ENCODE measurements at regions not wholly inside any gene's neighbourhood (a gene's known extent, or its start where the extent isn't known, plus 50 kb on each side); places are given as distances from the start of the nearest gene placed in this dataset.

DNA sequence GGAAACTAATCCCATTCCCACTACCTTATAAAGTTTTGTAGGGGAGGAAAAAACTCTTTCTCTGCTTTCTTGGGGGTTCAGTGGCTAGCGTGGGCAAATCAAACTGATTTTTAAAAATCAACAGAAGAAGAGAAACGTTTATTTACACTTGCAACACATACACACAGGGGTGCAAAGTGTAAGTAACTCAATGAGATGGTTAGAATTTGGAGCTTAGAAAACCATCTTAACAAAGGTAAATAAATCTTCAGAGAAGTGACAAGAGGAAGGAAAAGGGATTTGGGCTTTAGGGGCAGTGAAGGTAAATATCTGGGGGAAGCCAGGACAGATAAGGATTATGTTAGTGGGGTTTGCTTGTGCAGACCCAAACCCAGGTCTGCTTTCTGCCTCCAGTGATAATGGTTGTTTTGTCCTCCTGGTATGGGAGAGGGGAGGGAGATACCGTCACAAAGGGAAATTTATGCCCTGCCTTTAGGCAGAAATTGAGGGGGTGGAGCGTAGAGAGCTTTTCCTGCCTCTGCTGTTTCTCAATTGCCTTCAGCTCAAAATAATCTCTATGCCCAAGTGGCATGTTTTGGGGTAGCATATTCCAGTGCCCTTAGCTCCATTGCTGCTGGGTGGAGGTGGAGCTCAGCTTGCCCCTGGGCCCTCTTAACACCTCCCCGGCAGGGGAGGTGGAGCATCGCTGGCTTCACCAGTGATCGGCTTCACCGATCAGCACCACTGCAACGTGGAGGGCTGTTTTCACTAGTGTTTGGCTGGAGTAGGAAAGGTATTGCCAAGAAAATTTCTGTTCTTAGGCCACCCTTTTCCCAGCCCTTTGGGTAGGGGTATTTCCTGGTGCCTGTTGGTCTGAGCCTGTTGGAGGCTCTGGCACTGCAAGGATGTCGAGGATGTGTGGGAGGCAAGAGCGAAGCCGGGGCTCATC is 92.2 kb downstream of the TEX51 start:
- DNase-seq (ENCODE audit: low read depth in 2 of 2, low spot score in 1 of 2) = no peak

DNA sequence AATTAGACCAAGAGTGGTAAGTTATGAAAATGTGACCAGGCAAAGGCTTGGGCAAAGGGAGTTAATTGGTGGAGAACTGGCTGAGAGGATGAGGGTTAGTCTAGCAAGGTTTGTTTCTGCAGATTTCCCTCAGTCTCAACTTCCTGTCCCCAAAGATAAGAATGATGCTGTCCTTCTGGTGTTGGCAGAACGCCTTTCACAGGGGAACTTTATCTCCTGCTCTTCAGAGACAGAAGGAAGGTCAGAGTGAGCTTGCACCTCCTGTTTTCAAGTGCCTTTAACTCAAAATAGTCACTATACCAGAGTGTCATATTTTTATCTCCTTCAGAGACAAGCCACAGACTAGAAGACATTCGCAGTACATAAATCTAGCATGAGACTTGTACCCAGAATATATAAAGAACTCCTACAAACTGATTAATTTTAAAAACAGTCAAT is 95.7 kb downstream of the TEX51 start:
- DNase-seq (ENCODE audit: low read depth in 2 of 2, low spot score in 1 of 2) = no peak

DNA sequence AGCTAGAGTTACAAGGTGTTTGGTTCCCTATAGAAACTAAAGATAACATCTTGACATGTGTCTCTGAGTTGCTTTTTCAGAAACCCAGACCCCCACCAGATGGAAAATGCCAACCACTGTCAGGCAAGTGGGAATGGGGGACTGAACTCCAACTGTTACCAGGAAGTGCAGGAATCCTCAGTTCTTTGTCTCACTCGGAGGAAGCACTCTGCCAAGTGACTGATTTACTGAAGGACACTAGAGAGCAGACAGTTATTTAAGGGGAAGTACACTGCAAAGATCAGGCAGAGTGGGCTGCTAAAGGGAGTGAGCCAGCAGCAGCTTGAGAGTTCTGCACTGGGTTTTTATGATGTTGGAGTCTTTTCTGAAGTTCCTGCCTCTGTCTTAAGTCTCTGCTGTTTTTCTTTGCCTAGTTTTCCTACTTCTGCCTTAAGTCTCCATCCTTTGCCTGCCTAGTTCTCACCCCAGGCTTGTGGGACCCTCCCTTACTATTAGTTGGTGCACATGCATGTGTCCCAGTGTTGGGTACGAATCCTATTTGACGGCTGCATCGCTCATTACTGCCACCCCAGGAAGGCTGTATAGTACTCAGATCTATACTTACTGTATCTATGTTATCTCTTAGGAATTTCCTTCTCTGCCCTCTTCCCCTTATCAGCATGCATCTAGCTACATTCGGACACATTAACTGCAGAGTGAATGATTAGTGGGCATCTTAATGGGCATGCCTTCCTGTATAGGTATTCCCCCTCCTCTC is 97.1 kb downstream of the TEX51 start:
- DNase-seq (ENCODE audit: low read depth in 2 of 2, low spot score in 1 of 2) = no peak

DNA sequence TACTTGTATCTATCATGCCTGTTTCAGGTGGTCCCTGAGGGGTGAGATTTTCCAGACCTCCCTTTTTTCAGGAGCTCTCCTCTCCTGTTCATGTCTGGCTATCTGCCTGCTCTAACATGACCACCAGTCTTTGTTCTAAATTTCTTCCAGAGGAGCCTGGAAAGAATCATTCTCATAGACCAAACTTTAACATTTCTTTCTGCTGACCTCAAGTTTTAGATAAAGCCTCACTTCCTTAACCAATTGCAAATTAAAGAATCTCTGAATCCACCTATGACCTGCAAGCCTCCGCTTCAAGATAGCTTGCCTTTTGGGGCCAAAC is 97.6 kb downstream of the TEX51 start:
- no peak for DNase-seq (ENCODE audit: low read depth in 2 of 2, low spot score in 1 of 2)
